Natural killer cell treated with Interleukin-12 subunit alpha and Interleukin-12 subunit beta and Interleukin-15 and Interleukin-18, amount 100 ng/mL, for 72 hours (primary cell): ENCODE measurements at regions not wholly inside any gene's neighbourhood (a gene's known extent, or its start where the extent isn't known, plus 50 kb on each side); places are given as distances from the start of the nearest gene placed in this dataset.

ENCODE experiments used
- ATAC-seq, 2 donors: fragments of 150-1000 bp; cut with Tn5 transposase in 1 of 2; sonication (Bioruptor Pico), chemical (Tn5 transposase) in 1 of 2; 2 replicates each; pipeline ENCODE4 v1.10.0; 2021
- DNase-seq: peaks from one replicate; pipeline ENCODE4 v3.0.0; 2022; ENCODE audit warnings: low spot score
- H3K27ac Mint-ChIP-seq, 2 donors: 1 replicate in 1 of 2; 2 replicates in 1 of 2; pipeline ENCODE4 v1.8.0; 2022; ENCODE audit warnings: mixed read lengths in 2 of 2, mild to moderate bottlenecking in 1 of 2, moderate library complexity in 1 of 2
- H3K27me3 Mint-ChIP-seq, 2 donors: 1 replicate in 1 of 2; 2 replicates in 1 of 2; pipeline ENCODE4 v1.8.0; 2022; ENCODE audit warnings: mixed read lengths in 2 of 2
- H3K36me3 Mint-ChIP-seq: one replicate; pipeline ENCODE4 v1.8.0; 2022; ENCODE audit warnings: mixed read lengths
- H3K4me1 Mint-ChIP-seq, 2 donors: 1 replicate in 1 of 2; 2 replicates in 1 of 2; pipeline ENCODE4 v1.8.0; 2022; ENCODE audit warnings: low read depth in 2 of 2, mixed read lengths in 2 of 2, mild to moderate bottlenecking in 1 of 2
- H3K4me3 Mint-ChIP-seq: one replicate; pipeline ENCODE4 v1.8.0; 2022; ENCODE audit warnings: mixed read lengths
- H3K9me3 Mint-ChIP-seq: 2 replicates; pipeline ENCODE4 v1.8.0; 2022; ENCODE audit warnings: mixed read lengths

DNA sequence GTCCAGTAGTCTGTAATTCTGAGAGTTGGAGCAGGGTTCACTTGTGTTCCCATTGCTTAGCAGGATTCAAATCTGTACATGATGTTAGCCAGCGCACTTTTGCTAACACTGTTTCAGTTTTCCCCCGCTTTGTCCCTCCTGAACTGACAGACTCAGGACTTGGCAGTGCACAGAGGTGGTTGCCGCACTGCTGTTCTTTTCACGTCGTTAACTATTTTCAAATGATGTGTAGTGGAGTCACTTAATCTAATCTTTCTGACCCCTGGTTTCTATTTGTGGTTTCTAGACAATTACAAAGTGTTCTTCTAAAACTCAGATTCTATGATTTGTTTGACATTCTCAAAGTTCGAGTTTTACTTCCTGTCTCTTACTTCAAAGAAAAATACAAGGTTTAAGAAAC lies 234.5 kb downstream of the RBM43 start:
- Mint-ChIP-seq H3K4me1 (peaks cover 0 to 3% of the 10 kb centered on the region in 2 donors), H3K9me3 (no peaks in the 10 kb centered on the region), H3K36me3 (no peaks in the 10 kb centered on the region), H3K4me3 (no peak overlapping the region), H3K27ac (no peak overlapping the region), H3K27me3 (peaks cover 2 to 5% of the 10 kb centered on the region in 2 donors)
- no peak for DNase-seq
- no peak for ATAC-seq

DNA sequence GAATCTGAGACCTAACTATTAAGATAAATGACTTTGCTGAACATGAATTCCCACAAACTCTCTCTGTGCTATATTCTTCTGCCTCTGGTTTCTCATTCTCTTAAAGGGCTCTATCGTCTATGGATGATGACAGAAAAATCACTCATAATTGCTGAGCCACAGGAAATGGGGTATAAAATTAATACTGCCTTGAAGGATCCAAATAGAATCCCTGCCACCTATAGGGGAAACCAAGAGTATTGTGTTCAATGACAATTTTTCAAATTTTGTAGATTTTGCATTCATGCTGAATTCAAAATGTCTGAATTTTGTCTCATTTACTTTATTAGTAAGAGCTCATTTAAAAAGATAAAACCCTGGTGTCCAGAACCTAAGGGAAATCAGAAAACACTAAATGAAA lies 235.8 kb downstream of the RBM43 start:
- Mint-ChIP-seq H3K9me3 (no peaks in the 10 kb centered on the region), H3K27me3 (peaks cover 0 to 5% of the 10 kb centered on the region in 2 donors), H3K4me3 (no peak overlapping the region), H3K36me3 (no peaks in the 10 kb centered on the region), H3K4me1 (peaks cover 0 to 3% of the 10 kb centered on the region in 2 donors), H3K27ac (no peak overlapping the region)
- DNase-seq (no peak), ATAC-seq (no peak)

DNA sequence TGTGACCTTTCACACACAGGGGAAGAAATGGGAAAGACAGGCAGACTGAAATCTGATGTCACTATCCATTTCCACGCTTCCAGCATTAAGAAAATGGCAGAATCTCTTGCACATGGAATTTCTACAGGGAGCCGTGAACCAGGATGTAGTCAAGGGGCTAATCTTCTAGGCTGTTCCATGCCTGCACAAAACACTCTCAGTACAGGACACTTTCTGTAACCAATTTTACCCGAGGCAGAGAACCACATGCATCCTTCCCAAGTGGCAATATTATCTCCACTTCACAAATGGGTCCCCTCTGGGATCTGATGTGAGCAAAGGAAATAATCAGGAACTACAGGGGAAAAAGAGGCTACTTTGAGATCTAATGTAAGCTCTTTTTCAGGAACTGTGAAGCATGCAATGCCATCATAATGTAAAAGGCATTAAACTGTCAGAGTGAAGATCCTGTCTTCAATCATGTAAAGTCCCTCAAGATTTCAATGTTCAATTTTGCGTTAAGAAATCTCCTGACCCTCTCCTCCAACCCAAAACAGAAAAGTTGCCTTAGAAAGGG lies 236.9 kb downstream of the RBM43 start:
- Mint-ChIP-seq H3K36me3 (peaks cover 4% of the 10 kb centered on the region), H3K27ac (no peak overlapping the region), H3K4me3 (no peak overlapping the region), H3K27me3 (peaks cover 0 to 10% of the 10 kb centered on the region in 2 donors), H3K4me1 (peaks cover 0 to 3% of the 10 kb centered on the region in 2 donors), H3K9me3 (peaks cover 3% of the 10 kb centered on the region)
- DNase-seq (no peak), ATAC-seq (no peak)

DNA sequence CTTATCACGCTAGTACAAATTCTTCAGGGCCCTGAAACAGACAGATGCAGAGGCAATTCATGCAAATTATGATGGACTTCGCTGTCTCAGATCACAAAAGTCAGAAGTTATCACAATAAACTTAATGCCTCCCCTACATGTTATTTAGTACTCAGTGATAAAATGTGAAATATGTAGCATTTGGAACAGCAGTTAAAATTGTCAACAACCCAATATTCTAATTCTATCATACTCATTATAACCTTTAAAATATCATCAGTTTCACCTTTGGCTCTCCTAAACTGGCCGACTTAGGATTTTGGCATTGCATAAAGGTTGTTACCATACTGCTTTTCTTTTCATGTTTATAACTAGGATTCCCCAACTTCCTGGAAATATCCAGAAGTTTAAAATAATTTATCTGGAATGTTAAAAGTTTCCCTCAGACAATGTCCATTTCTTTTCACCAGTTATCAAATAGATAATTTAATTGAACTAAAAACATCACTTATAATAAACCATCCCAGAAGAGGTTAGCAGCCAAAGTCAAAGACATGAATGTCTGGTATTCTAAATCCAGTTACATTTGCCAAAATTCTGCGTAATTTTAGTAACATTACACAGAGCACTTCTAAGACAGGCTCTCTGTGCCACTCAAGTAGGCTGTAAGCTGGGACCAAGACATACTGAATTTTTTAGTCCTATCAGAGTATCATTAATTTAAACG lies 239.8 kb downstream of the RBM43 start:
- peaks cover 3% of the 10 kb centered on the region for H3K9me3 Mint-ChIP-seq
- H3K27ac Mint-ChIP-seq: no peak overlapping the region
- H3K27me3 Mint-ChIP-seq: peaks cover 0 to 12% of the 10 kb centered on the region in 2 donors
- H3K4me1 Mint-ChIP-seq: no peaks in the 10 kb centered on the region
- H3K4me3 Mint-ChIP-seq: no peak overlapping the region
- no peak for ATAC-seq
- peaks cover 5% of the 10 kb centered on the region for H3K36me3 Mint-ChIP-seq
- no peak for DNase-seq

DNA sequence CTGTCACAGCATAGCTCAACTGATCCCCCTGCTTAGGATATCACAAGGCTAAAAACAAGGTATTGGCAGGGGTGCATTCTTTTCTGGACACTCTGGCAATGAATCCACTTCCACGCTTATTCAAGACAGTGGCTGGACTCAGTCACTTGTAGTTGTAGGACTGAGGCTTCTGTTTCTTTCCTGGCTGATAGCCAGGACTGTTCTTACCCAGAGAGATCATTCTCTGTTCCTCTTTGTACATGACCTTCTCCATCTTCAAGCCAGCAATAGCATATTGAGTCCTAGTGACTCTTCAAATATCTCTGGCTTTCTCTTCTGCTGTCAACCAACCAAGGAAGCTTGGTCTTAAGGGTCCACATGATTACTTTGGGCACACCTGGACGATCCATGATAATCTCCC lies 241.3 kb downstream of the RBM43 start:
- DNase-seq (no peak), ATAC-seq (no peak)
- peaks cover 0 to 12% of the 10 kb centered on the region in 2 donors for H3K27me3 Mint-ChIP-seq
- no peak overlapping the region for H3K4me3 Mint-ChIP-seq
- H3K27ac Mint-ChIP-seq: no peak overlapping the region
- H3K4me1 Mint-ChIP-seq: no peaks in the 10 kb centered on the region
- H3K9me3 Mint-ChIP-seq: peaks cover 3% of the 10 kb centered on the region
- peaks cover 5% of the 10 kb centered on the region for H3K36me3 Mint-ChIP-seq

DNA sequence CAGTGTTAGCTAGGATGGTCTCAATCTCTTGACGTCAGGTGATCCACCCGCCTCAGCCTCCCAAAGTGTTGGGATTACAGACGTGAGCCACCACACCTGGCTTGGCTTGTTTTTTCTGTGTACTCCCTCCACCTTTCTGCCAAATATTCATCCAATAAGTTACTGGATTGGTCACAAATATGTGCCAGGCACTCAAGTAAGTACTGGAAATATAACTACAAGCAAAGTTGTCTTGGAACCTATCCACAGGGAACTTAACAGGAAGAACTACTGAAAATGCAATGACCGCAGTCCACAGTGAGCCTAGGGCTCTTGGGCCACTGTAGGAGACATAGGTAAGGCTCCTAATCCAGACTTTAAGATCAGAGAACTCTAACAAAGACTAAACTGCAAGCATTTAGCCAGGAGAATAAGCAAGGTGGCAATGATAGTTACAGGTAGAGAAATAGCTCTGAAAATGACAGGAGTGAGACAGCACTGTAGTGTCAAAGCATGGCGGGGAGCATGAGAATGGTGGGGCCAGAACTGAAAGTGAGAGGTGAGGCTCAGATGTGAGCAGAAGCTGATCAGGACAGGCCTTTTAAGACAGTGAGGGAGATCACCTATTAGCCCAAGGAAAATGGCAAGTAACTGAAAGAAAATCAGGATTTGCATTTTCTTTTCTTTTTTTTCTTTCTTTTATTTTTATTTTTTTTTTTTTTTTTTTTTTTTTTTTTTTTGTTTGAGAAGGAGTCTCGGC lies 252.1 kb downstream of the RBM43 start:
- H3K4me3 Mint-ChIP-seq: no peak overlapping the region
- no peak for DNase-seq
- no peaks in the 10 kb centered on the region for H3K9me3 Mint-ChIP-seq
- H3K36me3 Mint-ChIP-seq: no peaks in the 10 kb centered on the region
- H3K27me3 Mint-ChIP-seq: no peaks in the 10 kb centered on the region
- ATAC-seq: no peak
- H3K4me1 Mint-ChIP-seq: no peaks in the 10 kb centered on the region
- H3K27ac Mint-ChIP-seq: no peak overlapping the region

DNA sequence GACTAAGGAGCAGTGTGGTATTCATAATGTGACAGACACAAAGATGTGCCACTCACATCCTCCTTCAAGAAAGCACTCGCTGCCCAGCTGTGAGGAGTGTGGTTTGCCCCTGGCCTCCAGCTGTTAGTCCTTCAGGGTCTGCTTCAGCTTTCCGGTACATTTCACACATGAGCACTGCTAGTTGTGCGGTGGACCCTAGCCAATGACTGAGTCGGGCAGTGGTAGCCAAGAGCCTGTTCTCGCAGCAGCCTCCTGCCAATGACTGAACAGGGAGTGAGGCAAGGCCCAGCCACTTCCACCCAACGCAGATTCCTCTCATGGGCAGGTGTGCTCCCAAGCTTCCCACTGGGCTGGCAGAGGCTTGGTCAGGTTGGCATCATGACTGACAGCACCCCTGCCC lies 254.3 kb downstream of the RBM43 start:
- peak in 1 of 2 donors; percentile 21 for ATAC-seq
- no peak overlapping the region for H3K4me3 Mint-ChIP-seq

DNA sequence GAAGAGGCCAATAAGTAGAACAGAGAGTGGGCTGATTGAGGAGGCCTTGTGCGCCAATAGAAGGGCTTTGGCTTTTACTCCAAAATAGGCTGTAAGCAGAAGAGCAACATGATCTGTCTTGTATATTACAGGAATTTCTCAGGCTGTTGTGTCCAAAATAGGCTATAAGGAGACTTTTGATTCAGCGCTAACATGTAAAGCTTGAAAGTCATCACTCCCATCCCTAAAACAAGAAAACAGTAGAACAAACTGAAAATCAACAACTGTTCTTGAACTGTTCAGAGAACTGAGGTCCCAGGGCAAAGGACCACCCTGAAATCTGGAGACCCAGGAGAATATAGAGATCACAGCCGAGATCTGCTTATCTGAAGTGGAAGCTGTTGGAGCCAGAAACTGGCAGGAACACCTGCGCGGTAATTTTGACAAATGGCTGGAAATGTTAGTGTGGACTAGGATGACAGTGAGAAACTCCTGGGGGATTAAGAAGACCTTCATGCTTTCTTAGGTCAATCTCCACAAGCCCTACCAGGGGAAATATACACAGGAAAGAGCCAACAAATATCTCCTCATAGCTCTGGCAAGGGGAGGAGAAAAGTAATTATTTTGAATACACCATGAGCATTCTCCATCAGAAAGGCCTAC lies 258.6 kb downstream of the RBM43 start:
- no peak overlapping the region for H3K27ac Mint-ChIP-seq
- ATAC-seq (no peak), DNase-seq (no peak)
- no peaks in the 10 kb centered on the region for H3K36me3 Mint-ChIP-seq
- no peaks in the 10 kb centered on the region for H3K4me1 Mint-ChIP-seq
- H3K9me3 Mint-ChIP-seq: no peaks in the 10 kb centered on the region
- H3K4me3 Mint-ChIP-seq: no peak overlapping the region
- H3K27me3 Mint-ChIP-seq: no peaks in the 10 kb centered on the region

More for the DNA sequence above, 254.3 kb downstream of the RBM43 start:
- DNase-seq: no peak
- Mint-ChIP-seq H3K27ac (no peak overlapping the region), H3K4me1 (no peaks in the 10 kb centered on the region), H3K9me3 (no peaks in the 10 kb centered on the region), H3K27me3 (no peaks in the 10 kb centered on the region), H3K36me3 (no peaks in the 10 kb centered on the region)

DNA sequence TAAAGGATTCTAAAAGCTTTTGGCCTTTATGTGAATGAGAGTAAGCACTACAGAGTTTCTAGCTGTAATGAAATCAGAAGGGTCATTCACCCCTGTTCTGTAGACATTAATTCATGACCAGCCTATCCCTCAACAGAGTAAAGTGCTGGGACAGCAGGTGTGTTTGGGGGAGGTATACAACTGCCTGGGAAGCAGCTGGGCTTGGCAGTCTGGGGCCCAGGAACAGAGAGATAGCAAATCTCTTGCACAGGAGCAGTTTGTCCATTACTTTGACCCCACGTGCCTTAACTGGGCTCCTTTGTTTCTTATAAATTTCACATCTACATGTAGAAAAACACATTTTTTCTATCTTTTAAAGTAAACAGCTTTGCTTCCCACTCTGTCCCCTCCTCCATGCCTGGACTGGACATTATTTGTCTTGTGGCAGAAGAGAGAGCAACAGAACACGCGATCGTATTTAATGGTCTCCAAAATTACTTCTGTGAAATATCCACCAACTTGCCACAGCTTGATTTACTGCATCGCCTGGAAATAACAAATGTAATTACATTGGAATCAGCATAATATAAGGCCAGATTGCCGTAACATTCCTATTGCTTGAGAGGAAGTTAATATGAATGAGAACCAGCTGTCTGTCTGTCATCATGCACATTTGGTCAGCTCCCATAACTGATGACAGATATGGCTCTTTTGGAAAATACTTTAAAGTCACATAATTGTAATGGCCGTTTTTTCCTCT lies 263.8 kb downstream of the RBM43 start:
- Mint-ChIP-seq H3K27ac (no peak overlapping the region), H3K27me3 (no peaks in the 10 kb centered on the region), H3K36me3 (no peaks in the 10 kb centered on the region), H3K4me3 (no peak overlapping the region), H3K4me1 (no peaks in the 10 kb centered on the region), H3K9me3 (peaks cover 6% of the 10 kb centered on the region)
- no peak for ATAC-seq
- no peak for DNase-seq

DNA sequence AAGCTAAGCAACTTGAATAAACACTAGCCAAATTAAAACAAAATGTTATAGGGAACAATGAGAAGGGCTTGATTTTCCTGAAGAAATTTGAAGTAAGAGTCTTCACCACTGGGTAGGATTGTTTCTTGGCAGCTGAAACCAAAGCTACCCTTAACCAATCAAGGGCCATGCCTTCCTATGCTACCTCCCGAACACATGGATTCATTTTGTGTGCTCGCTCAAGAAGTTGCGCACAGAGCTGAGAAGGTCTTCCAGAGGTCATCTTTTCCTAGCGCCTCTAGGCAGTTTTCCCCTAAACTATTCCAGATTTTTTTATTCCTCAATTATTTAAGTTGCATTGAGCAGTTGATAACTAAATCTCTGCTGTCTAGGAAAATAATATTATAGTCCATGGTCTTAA lies 264.6 kb downstream of the RBM43 start:
- Mint-ChIP-seq H3K4me3 (no peak overlapping the region), H3K9me3 (peaks cover 7% of the 10 kb centered on the region), H3K27ac (no peak overlapping the region), H3K4me1 (no peaks in the 10 kb centered on the region), H3K36me3 (no peaks in the 10 kb centered on the region), H3K27me3 (no peaks in the 10 kb centered on the region)
- no peak for ATAC-seq
- DNase-seq: no peak

DNA sequence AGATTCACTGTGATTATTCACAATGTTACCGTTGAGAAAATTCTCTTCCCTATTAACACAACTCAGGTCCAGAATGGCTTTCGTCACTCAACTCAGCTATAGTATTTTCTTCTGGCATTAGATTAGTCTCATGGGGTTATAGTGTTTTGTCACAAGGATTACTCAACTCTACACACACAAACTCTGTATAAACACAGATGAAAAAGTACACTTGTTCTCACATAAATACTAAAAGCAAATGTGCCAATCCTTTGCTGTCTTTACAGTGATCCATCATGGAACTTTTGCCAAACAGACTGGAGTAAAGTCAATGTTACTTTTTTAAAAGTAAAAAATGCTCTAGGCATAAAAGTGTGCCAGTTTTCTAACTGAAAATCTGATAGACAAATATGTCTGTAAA lies 267.6 kb downstream of the RBM43 start:
- H3K4me1 Mint-ChIP-seq: no peaks in the 10 kb centered on the region

DNA sequence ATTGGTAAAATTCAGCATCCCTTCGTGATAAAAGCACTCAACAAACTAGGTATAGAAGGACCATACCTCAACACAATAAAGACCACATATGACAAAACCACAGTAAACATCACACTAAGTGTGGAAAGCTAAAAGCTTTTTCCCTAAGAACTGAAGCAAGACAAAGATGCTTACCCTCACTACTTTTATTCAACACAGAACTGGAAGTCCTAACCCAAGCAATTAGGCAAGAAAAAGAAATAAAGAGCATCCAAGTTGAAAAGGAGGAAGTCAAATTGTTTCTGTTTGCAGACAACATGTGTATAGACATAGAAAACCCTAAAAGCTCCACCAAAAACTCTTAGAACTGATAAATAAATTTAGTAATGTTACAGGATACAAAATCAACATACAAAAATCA lies 271.7 kb downstream of the RBM43 start:
- Mint-ChIP-seq H3K9me3 (peaks cover 15% of the 10 kb centered on the region), H3K36me3 (no peaks in the 10 kb centered on the region), H3K4me1 (no peaks in the 10 kb centered on the region), H3K27me3 (no peaks in the 10 kb centered on the region), H3K4me3 (no peak overlapping the region), H3K27ac (no peak overlapping the region)
- ATAC-seq (no peak), DNase-seq (no peak)

More for the DNA sequence above, 267.6 kb downstream of the RBM43 start:
- Mint-ChIP-seq H3K27me3 (no peaks in the 10 kb centered on the region), H3K27ac (no peak overlapping the region), H3K36me3 (no peaks in the 10 kb centered on the region), H3K4me3 (no peak overlapping the region), H3K9me3 (peaks cover 10% of the 10 kb centered on the region)
- DNase-seq (no peak), ATAC-seq (no peak)

DNA sequence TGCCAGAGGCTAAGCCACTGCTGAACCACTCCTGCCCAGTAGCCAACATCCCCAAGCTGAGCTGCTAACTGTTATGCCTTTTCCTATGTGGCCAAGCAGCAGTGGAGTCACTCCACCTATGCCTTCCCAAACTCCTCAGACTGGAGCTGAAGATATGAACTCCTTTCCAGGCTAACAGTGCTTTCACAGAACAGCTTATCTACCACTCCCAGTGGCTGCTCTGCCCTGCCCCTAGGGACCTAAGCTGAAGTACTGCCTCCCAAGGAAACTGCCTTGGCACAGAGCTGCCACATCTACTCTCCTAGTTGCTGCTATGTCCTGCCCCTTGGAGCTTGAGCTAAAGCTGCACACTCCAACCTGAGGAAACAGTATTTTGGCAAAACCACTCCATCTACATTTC lies 275.9 kb downstream of the RBM43 start:
- no peak for DNase-seq
- no peaks in the 10 kb centered on the region for H3K36me3 Mint-ChIP-seq
- H3K9me3 Mint-ChIP-seq: peaks cover 12% of the 10 kb centered on the region
- no peaks in the 10 kb centered on the region for H3K4me1 Mint-ChIP-seq
- H3K27ac Mint-ChIP-seq: no peak overlapping the region
- H3K27me3 Mint-ChIP-seq: no peaks in the 10 kb centered on the region
- ATAC-seq: peak in 1 of 2 donors; percentile 20
- H3K4me3 Mint-ChIP-seq: no peak overlapping the region
